GM18499 (cell line): ENCODE measurements at regions not wholly inside any gene's neighbourhood (a gene's known extent, or its start where the extent isn't known, plus 50 kb on each side); places are given as distances from the start of the nearest gene placed in this dataset.
"Not testable (repeated sequence)": the region's sequence is repeated elsewhere in the genome, so short reads cannot be mapped to it uniquely, and the experiment has no call there.

Experiments
- ATAC-seq: cut with Tn5 transposase; IDR thresholded peaks from one replicate; pipeline ENCODE4 v1.9.1; 2021; ENCODE audit warnings: moderate number of reproducible peaks; ENCODE audit not compliant: insufficient read depth, unreplicated experiment

DNA sequence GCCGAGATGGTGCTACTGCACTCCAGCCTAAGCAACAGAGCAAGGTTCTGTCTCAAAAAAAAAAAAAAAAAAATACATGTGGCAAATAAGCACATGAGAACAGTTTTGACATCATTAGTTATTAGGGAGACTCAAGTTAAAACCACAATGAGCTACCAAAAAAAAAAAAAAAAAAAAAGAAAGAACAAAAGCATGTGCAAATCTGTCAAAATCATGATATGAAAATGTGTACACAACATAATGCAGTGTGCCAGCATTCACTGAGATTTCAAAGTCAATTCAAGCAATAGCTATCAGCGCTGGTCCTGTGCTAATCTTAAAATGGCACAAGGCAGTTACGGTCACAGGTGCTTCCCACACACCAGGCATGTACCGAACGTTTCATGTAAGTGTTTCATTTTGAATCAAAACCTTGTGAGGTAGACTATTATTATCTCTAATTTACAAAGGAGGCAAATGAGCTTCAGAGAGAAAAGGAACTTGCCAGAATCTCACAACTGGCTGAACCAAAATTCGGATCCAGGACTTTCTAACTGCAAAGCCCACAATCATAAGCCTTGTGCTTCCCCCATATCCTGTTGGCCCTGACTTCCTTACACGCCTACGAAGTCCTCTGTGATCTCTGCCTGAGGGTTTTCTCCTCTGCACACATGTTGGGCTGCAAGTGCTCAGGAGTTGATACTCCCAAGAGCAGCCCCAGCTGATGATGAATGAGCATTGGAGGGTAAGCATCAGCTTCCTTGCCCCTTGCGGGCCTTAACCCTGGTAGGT, 200.1 kb upstream of the PROK2 start:
- ATAC-seq, result peak; percentile 84

DNA sequence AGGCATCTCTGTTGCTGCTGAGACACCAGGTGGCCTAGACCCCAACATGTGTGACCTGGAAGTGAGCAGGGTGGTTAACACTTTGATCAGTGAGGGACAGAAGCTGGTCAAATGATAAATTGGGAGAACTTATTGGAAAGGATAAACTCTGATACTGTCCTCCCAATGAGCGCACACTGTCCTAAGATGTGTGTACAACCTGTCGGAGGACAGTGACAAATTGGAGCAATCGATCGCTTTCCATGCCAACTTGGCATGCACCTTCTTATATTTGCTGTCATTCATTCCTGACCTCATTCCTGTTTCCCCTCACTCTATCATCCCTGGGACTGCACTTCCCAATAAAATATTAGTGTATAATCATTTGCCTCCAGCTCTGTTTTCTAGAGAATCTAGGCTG, 198.7 kb upstream of the PROK2 start:
- ATAC-seq, result no peak

DNA sequence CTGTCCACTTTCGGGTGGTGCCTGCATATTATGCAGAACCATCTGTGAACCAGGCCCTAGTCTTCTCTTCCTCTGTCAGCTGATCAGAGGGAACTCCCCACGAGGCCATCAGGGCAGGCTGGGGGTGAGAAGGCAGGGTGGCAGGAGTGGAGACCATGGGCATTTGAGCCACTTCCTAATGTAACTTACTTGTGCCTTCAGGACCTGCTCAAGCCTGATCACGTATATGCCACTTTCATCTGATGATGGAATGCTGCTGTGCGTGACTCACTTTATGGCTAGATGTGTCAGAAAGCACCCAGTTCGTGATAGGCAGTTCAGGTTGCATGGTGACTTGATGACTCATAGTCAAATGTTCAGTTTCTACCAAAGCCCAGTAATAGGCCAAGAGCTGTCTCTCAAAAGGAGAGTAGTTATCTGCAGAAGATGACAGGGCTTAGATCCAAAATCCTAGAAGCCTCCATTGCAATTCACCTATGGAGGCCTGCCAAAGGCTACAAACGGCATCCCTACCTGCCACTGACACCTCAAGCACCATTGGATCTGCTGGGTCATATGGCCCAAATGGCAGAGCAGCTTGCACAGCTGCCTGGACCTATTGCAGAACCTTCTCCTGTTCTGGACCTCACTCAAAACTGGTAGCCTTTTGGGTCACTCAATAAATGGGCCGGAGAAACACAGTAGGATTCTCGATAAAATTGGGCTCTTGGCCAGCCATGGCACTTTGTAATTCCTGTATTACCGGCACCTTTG, 197.7 kb upstream of the PROK2 start:
- ATAC-seq, result not testable (repeated sequence)

DNA sequence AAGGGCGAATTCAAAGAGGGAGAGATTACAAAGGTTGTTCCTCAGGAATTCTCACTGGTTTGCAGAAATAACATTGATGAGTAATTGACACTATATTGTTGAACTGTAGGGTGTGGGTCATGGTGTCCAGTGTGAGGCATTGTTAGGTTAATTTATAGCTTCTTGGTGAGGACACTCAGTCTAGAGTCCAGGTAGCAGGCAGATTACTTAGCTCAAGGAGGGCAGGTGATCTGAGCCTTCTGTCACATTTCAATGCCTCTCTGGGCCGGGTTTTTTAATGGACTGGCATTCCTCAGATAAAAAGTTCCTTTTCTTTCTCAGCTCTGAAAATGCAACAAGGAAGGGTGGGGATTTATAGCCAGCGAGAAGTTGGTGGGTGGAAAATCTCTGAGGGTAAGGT, 194.2 kb upstream of the PROK2 start:
- no peak for ATAC-seq

DNA sequence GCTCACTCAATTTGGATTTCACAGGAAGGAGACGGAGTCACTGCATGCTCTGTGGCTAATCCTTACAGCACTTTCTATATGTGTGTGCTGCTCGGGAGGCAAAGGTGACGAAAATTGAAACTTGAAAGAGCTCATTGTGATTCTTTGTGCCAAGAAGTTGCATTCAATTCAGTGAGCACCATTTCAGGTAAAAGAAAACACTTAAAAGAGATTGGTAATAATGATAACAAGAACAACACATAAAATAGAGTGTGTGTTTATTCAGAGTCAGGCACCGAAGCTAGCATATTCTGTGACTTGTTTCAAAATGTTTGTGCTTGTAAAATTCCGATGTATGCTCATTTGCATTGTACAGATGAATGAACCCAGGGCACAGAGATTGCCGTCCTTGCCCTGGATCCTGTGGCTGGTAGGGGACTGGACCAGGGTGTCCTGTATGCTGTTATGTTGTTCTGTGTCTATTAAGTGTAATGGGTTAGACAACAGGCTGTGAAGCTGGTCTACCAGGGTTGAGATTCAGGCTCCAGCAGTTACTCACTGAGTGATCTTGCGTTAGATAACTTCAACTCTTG, 193.3 kb upstream of the PROK2 start:
- peak; percentile 80 for ATAC-seq

DNA sequence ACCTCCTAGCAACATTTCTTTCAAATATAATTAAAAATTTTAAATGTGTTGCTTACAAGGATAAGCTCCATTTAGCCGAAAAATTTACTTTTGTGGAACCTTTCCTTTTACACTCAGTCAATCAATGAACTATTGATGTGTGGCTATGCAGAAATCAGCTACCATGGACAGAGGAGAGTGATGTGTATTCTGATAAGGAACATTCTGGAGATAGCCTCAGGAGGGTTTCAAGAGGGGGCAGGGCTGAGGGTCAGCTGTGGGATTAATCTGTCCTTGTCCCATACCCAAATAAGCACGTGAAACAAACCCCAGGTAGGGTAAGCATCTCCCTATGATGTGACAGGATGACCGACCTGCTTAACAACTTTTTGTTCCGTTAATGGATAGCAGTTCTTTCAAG, 192.6 kb upstream of the PROK2 start:
- no peak for ATAC-seq

DNA sequence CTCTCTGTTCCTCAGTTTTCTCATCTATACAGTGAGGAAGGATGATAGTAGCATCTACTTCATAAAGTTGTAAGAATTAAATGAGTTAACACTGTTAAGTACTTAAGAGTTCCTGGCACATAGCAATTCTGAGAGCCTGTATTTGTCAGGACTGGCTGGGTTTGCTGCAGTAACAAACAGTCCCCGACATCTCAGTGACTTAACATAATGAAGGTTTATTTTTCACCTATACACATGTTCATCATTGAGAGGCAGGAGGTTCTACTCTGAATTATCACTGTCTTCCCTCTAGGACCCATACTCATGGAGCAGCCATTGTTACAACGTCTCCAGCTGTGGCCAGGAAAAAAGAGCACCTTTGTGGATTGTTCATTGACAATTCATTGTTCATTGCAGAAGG, 190.6 kb upstream of the PROK2 start:
- ATAC-seq, result no peak

DNA sequence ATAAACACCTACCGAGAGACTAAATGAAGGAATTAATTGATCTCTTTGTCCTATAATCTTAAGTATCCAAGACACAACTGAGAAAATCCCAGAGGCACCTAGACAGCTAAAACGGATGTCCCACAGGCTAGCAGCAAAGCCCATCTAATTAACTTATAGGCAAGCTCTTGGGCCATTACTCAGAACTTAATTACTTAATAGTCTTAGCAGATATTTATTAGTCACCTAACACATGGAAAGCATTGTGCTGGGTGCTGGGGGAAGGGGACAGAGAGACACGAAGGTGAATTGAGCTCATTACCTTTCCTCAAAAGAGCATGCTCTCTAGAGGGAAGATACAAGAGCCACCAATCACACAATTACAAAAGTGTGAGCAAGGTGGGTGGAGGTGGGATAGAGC, 189.8 kb upstream of the PROK2 start:
- ATAC-seq, result no peak

DNA sequence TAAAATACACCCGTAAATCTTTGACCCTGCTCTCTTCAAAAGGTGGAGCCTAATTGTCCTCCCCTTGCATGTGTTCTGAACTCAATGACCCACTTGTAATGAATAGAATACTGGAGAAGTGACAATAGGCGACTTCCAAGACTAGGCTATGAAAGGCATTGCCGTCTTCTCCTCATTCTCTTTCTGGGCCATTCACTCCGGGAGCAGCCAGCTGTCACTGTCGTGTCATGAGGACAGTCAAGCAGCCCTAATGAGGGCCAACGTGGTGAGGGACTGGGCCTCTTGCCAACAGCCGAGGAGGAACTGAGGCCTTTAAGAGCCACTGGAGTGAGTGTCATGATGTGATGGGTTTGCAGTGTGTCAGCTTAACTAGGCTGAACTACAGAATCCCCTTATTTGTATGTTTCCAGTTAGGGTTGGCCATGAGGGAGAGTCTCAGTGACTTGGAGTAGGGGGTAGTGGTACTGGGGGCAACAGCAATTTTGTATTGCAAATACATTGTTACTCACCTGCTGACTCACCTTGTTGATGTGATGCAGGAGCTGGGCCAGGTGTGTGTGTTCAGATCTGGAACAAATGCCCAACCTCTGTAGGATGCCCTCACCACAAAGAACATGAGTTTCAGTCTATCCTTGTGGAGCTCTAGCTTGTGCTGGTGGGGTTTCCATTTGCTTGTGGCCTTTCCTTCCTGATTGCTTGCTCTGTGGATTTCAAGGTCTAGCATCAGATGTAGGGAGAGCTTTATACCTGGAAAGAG, 188.5 kb upstream of the PROK2 start:
- ATAC-seq, result no peak

DNA sequence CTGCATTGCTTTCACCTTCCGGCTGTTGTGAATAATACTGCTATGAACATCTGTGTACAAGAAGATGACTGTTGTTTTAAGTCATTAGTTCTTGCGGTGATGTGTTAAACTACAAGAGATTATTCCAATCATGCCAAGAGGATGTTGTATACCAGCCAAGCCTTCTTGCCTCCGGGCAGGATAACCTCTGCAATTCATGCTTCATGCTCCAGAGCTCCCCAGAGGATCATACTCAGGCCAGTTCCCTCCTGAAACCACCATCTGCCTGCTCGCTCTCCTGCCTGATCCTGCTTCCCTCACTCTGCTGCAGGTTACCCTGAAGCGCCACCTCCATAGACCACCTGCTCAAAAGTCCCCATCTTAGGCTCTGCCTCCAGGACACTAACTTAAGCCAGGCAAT, 187.1 kb upstream of the PROK2 start:
- no peak for ATAC-seq

DNA sequence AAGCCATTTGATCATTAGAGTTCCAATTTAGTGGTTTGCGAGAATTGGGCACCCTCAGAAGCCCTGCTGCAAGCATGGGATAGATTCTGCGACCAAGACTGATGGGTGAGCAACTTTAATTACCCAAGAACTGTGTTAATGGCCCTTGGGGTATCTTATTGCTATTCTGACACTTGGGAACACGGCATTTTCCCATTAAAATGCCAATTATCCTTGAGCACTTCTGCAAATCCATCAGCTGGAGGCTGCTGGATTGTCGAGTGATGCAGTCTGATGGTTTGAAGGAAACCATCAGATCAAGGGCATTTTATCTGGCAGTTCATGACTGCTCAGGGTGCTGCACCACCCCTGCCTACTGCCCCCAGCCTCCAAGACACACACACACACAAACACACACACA, 183.6 kb upstream of the PROK2 start:
- ATAC-seq, result no peak

DNA sequence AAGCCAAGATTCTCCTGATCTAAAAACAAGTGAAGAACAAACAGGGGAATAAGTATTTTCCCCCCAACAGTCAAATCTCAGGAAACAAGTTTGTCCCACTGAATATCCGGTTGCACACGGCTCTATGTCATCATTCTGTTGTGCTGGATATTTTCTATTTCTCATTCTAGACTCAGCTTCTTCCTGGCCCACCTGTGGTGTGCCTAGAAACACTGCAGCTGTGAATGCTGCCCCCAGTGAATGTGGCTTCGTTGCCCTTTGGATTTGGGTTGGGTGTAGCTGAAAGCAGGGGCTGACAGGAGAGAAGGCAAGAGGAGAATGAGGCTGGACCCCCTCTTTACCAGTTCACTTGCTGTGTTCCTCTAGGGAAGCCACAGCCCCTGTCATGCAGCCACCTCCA, 181.2 kb upstream of the PROK2 start:
- ATAC-seq, result no peak

DNA sequence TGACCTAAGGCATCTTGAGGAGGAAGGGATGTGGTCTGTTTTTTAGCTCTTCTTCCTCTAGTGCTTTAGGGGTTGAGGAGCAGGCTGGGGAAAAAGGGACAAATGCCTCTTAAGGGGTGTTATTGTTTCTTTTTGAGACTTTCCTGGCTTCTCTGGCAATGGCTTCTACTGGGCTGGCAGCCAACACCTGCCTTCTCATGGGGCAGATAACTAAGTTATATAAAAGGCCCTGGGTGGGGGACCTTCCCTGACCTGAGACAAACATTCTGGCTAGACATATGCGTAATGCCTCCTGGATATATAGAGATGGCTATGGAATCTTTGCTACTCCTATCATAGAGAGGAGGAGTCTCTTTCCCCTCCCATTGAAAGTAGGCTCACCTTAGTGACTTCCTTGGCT, 179.2 kb upstream of the PROK2 start:
- no peak for ATAC-seq

DNA sequence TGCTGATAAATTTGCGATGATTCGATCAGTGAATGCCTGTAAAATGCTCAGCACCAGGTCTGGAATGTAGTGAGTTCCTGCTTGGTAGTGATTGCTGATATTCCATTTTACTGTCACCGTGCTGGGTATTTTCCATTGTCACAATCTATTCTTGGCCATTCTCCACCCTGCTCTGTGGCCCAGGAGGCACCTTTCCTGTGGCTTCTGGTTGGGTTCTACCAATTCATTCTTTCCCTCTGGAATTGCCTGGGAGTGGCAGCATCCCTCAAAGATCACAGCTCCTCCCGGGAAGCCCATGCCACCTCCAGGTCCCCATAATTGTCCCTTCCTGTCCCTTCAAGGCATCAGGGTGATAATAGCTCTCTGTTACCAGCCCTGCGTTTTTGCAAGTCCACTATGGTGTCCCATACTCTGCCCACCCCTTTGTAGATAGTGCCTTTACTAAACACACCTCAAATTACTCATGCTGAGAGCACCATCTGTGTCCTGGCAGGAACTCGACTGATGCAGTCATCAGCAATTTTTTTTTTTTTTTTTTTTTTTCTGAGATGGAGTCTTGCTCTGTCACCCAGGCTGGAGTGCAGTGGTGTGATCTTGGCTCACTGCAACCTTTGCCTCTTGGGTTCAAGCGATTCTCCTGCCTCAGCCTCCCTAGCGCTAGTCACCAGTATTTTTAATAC, 177.8 kb upstream of the PROK2 start:
- ATAC-seq, result no peak

DNA sequence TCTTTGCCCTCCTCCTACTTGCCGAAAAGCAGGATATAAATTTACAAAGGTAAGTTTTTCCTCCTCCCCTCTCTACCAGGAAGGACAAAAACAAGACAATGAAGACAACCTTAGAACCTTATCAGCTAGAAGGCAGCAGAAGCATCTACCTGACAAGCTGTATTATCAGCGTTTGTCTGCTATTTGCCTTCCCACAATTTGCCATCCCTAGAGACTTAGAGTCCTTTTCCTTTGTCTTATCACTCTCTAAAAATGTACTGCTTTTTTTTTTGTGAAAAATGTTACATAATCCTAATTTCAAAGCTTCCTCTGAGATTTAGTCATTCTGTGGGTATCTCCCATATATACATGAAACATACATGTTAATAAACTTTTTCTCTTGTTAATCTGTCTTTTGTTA, 176.9 kb upstream of the PROK2 start:
- no peak for ATAC-seq

DNA sequence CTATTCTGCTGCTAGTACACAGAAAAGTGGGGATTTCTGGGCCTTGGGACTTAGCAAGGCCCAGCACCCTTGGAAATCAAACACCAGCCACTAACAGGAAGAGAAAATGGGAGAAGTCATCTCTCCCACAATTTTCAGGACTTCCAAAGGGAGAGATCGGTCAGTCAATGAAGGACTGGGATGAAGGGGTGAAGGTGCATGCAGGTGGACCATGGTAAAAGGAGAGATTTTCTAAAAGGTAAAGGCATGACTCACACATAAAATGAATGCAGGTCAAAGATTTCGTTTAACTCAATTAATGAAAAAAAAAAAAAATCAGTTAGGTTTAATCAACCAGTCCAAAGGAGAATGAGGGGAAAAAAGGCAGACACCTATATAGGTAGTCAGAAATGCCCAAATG, 176.4 kb upstream of the PROK2 start:
- no peak for ATAC-seq

DNA sequence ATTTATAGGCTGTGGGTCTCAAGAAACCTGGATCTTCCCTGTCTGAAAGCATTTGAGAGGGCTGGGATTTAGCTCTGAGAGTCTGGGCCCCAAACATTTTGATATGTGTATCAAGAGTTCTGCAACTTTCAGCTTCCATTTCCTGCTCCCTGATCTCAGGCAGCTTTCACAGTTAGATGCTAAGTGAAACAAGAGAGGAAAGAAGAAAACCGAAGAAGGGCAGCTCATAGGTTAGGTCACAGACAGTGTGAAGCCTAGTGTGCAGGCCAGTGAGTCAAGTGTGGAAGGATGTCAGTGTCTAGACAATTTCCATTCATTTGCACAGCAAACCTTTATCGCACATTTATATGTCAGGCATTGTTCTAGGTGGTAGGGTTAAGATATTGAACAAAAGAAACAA, 173.6 kb upstream of the PROK2 start:
- no peak for ATAC-seq

DNA sequence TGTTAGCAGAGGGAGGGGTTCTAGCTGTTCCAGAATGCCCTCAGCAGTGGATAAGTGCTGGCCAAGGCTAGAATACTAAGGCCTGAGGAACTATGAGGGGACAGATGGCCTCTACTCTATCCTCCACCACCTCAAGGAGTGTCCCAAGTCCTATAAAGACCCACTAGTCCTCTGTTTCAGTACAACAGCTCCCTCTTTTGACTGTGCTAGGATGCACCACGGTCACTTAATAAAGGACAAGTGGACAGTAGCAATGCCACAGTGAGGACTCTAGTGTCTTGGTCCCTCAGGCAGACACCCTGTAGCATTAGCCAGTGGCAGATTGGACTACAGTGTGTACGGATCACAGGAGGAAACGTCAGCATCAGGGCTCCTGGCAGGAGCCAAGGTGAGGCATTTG, 171.8 kb upstream of the PROK2 start:
- ATAC-seq, result no peak

DNA sequence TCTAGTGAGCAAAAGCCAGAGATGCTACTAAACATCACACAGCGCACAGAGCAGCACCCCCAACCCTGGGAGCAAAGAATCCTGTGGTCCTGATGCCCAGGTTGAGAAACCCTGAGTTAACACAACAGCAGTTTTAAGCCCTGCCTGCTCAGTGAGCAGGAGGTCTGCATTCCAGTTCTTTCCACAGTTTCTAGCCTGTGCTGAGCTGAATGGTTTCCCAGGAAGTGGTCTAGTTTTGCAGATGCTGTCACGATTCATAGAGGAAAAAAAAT, 171.1 kb upstream of the PROK2 start:
- no peak for ATAC-seq

DNA sequence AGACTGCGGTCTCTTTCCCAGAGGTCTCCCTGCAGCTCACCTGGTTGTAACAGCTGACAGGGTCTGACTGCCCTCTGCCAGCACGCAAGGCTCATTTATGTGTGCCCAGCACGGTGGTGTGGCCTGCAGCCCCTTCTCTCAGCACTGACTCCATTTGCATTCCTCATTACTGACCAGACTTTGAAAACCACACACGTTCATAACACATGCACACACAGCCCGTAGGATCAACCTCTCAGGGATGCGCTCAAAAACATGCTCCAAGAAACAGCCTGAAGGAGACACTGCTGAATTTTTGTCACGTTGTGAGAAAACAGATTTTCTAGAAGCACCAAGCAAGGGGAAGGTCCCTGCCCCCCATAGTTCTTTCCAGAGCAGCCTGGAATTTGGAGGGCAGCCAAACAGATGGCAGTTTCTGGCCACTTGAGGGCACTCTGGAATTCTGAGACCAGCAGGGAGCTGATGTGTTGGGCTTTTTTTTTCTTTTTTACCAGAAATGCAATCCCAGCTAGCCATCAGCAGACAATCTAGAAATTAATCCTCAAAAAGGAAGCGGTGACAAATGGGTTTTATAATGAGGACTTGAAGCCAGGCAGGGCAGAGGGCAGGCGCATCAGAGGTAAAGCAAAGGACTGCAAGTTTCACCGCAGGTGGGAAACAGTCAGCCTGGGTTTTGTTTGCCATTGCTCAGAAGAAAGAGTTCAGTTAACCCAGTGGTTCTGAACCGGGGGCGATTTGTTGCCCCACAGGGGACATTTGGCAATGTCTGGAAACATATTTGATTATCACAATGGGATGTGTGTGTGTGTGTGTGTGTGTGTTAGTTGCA, 170.5 kb upstream of the PROK2 start:
- ATAC-seq, result no peak
